Muscle layer of duodenum (tissue), 2 donors: ENCODE measurements at regions not wholly inside any gene's neighbourhood (a gene's known extent, or its start where the extent isn't known, plus 50 kb on each side); places are given as distances from the start of the nearest gene placed in this dataset.

Experiments
- H3K27ac ChIP-seq: one replicate; pipeline ENCODE4 v1.7.0; 2013; ENCODE audit warnings: mild to moderate bottlenecking, low read length
- H3K27me3 ChIP-seq: one replicate; pipeline ENCODE4 v1.7.0; 2013; ENCODE audit warnings: low read depth, mild to moderate bottlenecking, control low read depth, low read length
- H3K36me3 ChIP-seq, 2 donors: one replicate each; pipeline ENCODE4 v1.7.0; 2013; ENCODE audit warnings: low read length in 2 of 2, control low read depth in 1 of 2, mild to moderate bottlenecking in 1 of 2; ENCODE audit not compliant: insufficient read depth in 2 of 2, control insufficient read depth in 1 of 2
- H3K4me1 ChIP-seq, 2 donors: one replicate each; pipeline ENCODE4 v1.7.0; 2013; ENCODE audit warnings: low read length in 2 of 2, mild to moderate bottlenecking in 2 of 2, control low read depth in 1 of 2, moderate library complexity in 1 of 2; ENCODE audit not compliant: insufficient read depth in 2 of 2, control insufficient read depth in 1 of 2
- H3K4me3 ChIP-seq, 2 donors: one replicate each; pipeline ENCODE4 v1.7.0; 2013; ENCODE audit warnings: low read length in 2 of 2, low read depth in 1 of 2, mild to moderate bottlenecking in 1 of 2
- H3K9me3 ChIP-seq, 2 donors: one replicate each; pipeline ENCODE4 v1.7.0; 2013; ENCODE audit warnings: low read length in 2 of 2, control low read depth in 1 of 2, mild to moderate bottlenecking in 1 of 2; ENCODE audit not compliant: control insufficient read depth in 1 of 2
- donor health status: healthy.

GRCh38 chr13:97696921-97697320 is 256.6 kb upstream of the IPO5 start:
- no peaks in the 10 kb centered on the region for H3K27me3 ChIP-seq
- H3K27ac ChIP-seq = no peak overlapping the region
- H3K4me3 ChIP-seq = no peak overlapping the region
- H3K36me3 ChIP-seq = no peaks in the 10 kb centered on the region
- no peaks in the 10 kb centered on the region for H3K9me3 ChIP-seq
- H3K4me1 ChIP-seq = no peaks in the 10 kb centered on the region

- H3K27ac ChIP-seq = no peak overlapping the region
- no peaks in the 10 kb centered on the region for H3K9me3 ChIP-seq
- H3K4me1 ChIP-seq = no peaks in the 10 kb centered on the region
- no peaks in the 10 kb centered on the region for H3K36me3 ChIP-seq
- no peak overlapping the region for H3K4me3 ChIP-seq
- no peaks in the 10 kb centered on the region for H3K27me3 ChIP-seq
Observed at GRCh38 chr13:97700306-97700848, 253.1 kb upstream of the IPO5 start.

- Histone ChIP-seq H3K27me3 (no peaks in the 10 kb centered on the region), H3K36me3 (no peaks in the 10 kb centered on the region), H3K4me1 (no peaks in the 10 kb centered on the region), H3K9me3 (no peaks in the 10 kb centered on the region), H3K27ac (no peak overlapping the region), H3K4me3 (no peak overlapping the region)
Observed at GRCh38 chr13:97702614-97703013, 250.9 kb upstream of the IPO5 start.

- H3K4me3 ChIP-seq = no peak overlapping the region
- H3K27ac ChIP-seq = no peak overlapping the region
- peaks cover 0 to 5% of the 10 kb centered on the region in 2 donors for H3K9me3 ChIP-seq
- H3K27me3 ChIP-seq = no peaks in the 10 kb centered on the region
- H3K36me3 ChIP-seq = no peaks in the 10 kb centered on the region
- H3K4me1 ChIP-seq = no peaks in the 10 kb centered on the region
Observed at GRCh38 chr13:97710797-97711196, 242.7 kb upstream of the IPO5 start.

- no peak overlapping the region for H3K27ac ChIP-seq
- no peak overlapping the region for H3K4me3 ChIP-seq
- H3K27me3 ChIP-seq = no peaks in the 10 kb centered on the region
- peaks cover 0 to 5% of the 10 kb centered on the region in 2 donors for H3K9me3 ChIP-seq
- H3K36me3 ChIP-seq = no peaks in the 10 kb centered on the region
- H3K4me1 ChIP-seq = no peaks in the 10 kb centered on the region
Observed at GRCh38 chr13:97712770-97713169, 240.7 kb upstream of the IPO5 start.

GRCh38 chr13:97715763-97716162 is 237.7 kb upstream of the IPO5 start:
- Histone ChIP-seq H3K36me3 (no peaks in the 10 kb centered on the region), H3K4me1 (no peaks in the 10 kb centered on the region), H3K4me3 (no peak overlapping the region), H3K9me3 (peaks cover 0 to 5% of the 10 kb centered on the region in 2 donors), H3K27me3 (no peaks in the 10 kb centered on the region), H3K27ac (no peak overlapping the region)

GRCh38 chr13:97716746-97717145 is 236.7 kb upstream of the IPO5 start:
- Histone ChIP-seq H3K27me3 (no peaks in the 10 kb centered on the region), H3K4me3 (no peak overlapping the region)

GRCh38 chr13:97719736-97720135 is 233.7 kb upstream of the IPO5 start:
- H3K4me1 ChIP-seq = no peaks in the 10 kb centered on the region
- H3K9me3 ChIP-seq = no peaks in the 10 kb centered on the region
- no peaks in the 10 kb centered on the region for H3K27me3 ChIP-seq
- H3K36me3 ChIP-seq = no peaks in the 10 kb centered on the region
- H3K4me3 ChIP-seq = no peak overlapping the region
- no peak overlapping the region for H3K27ac ChIP-seq

More at GRCh38 chr13:97716746-97717145, 236.7 kb upstream of the IPO5 start:
- Histone ChIP-seq H3K4me1 (no peaks in the 10 kb centered on the region), H3K36me3 (no peaks in the 10 kb centered on the region), H3K9me3 (peaks cover 0 to 5% of the 10 kb centered on the region in 2 donors), H3K27ac (no peak overlapping the region)

- Histone ChIP-seq H3K4me3 (no peak overlapping the region), H3K27me3 (no peaks in the 10 kb centered on the region), H3K9me3 (no peaks in the 10 kb centered on the region), H3K36me3 (no peaks in the 10 kb centered on the region), H3K4me1 (no peaks in the 10 kb centered on the region), H3K27ac (no peak overlapping the region)
Observed at GRCh38 chr13:97720896-97721295, 232.6 kb upstream of the IPO5 start.

GRCh38 chr13:97723655-97724054 is 229.8 kb upstream of the IPO5 start:
- Histone ChIP-seq H3K4me1 (no peaks in the 10 kb centered on the region), H3K4me3 (no peak overlapping the region), H3K9me3 (no peaks in the 10 kb centered on the region), H3K27ac (no peak overlapping the region), H3K27me3 (no peaks in the 10 kb centered on the region), H3K36me3 (no peaks in the 10 kb centered on the region)

- H3K4me3 ChIP-seq = no peak overlapping the region
- no peak overlapping the region for H3K27ac ChIP-seq
- H3K36me3 ChIP-seq = no peaks in the 10 kb centered on the region
- H3K27me3 ChIP-seq = no peaks in the 10 kb centered on the region
- H3K9me3 ChIP-seq = no peaks in the 10 kb centered on the region
- no peaks in the 10 kb centered on the region for H3K4me1 ChIP-seq
Observed at GRCh38 chr13:97724450-97724849, 229.0 kb upstream of the IPO5 start.

- no peak overlapping the region for H3K27ac ChIP-seq
- H3K27me3 ChIP-seq = no peaks in the 10 kb centered on the region
- H3K4me3 ChIP-seq = no peak overlapping the region
Observed at GRCh38 chr13:97726664-97727280, 226.7 kb upstream of the IPO5 start.

More at GRCh38 chr13:97726664-97727280, 226.7 kb upstream of the IPO5 start:
- H3K36me3 ChIP-seq = no peaks in the 10 kb centered on the region
- H3K4me1 ChIP-seq = no peaks in the 10 kb centered on the region
- H3K9me3 ChIP-seq = no peaks in the 10 kb centered on the region
